GM23248 (cell line): ENCODE measurements at regions not wholly inside any gene's neighbourhood (a gene's known extent, or its start where the extent isn't known, plus 50 kb on each side); places are given as distances from the start of the nearest gene placed in this dataset.

Experiments used
- EZH2 ChIP-seq: fragments of 200-600 bp; sonication (generic); IDR thresholded peaks from 2 replicates; pipeline ENCODE4 v1.6.1; 2018; ENCODE audit warnings: antibody characterized with exemption, mild to moderate bottlenecking; ENCODE audit not compliant: insufficient read depth, poor library complexity, severe bottlenecking
- EZH2phosphoT487 ChIP-seq: fragments of 200-600 bp; sonication (generic); IDR thresholded peaks from 2 replicates; pipeline ENCODE4 v1.6.1; 2018; ENCODE audit warnings: antibody characterized with exemption, moderate library complexity, mild to moderate bottlenecking, low read depth; ENCODE audit not compliant: insufficient read depth

GRCh38 chr2:236887531-236887930 lies 198.2 kb upstream of the COPS8 start:
- TF ChIP-seq EZH2 (no peak), EZH2phosphoT487 (no peak)
